Prostate gland (tissue), 2 donors: ENCODE measurements at regions not wholly inside any gene's neighbourhood (a gene's known extent, or its start where the extent isn't known, plus 50 kb on each side); places are given as distances from the start of the nearest gene placed in this dataset.
"Not testable (repeated sequence)": the region's sequence is repeated elsewhere in the genome, so short reads cannot be mapped to it uniquely, and the experiment has no call there.

ENCODE experiments used
- POLR2A ChIP-seq: fragments of 450-650 bp; IDR thresholded peaks from one replicate; pipeline ENCODE4 v1.6.1; 2016; ENCODE audit warnings: antibody characterized with exemption, mild to moderate bottlenecking
- TF ChIP-seq, protein P1 (sequence below), 4 experiments: fragments of 200-600 bp in 2 of 4; fragments of 450-650 bp in 2 of 4; sonication (generic) in 2 of 4; IDR thresholded peaks; 1 replicate in 3 of 4; 2 replicates in 1 of 4; pipeline ENCODE4 v1.5.1; 2016 to 2019; ENCODE audit warnings: antibody characterized with exemption in 4 of 4, mild to moderate bottlenecking in 2 of 4, moderate library complexity in 2 of 4

DNA sequence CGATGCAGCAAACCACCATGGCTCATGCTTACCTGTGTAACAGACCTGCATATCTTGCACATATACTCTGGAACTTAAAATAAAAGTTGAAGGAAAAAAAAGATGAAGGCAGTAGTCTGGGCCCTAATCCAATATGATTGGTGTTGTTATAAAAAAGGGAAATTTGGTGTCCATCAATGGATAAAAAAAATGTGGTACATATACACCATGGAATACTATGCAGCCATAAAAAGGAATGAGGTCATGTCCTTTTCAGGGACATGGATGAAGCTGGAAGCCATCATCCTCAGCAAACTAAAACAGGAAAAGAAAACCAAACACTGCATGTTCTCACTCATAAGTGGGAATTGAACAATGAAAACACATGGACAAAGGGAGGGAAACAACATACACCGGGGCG lies 74.1 kb upstream of the GPR101 start:
- TF ChIP-seq POLR2A, result not testable (repeated sequence)
- TF ChIP-seq, protein P1, sequence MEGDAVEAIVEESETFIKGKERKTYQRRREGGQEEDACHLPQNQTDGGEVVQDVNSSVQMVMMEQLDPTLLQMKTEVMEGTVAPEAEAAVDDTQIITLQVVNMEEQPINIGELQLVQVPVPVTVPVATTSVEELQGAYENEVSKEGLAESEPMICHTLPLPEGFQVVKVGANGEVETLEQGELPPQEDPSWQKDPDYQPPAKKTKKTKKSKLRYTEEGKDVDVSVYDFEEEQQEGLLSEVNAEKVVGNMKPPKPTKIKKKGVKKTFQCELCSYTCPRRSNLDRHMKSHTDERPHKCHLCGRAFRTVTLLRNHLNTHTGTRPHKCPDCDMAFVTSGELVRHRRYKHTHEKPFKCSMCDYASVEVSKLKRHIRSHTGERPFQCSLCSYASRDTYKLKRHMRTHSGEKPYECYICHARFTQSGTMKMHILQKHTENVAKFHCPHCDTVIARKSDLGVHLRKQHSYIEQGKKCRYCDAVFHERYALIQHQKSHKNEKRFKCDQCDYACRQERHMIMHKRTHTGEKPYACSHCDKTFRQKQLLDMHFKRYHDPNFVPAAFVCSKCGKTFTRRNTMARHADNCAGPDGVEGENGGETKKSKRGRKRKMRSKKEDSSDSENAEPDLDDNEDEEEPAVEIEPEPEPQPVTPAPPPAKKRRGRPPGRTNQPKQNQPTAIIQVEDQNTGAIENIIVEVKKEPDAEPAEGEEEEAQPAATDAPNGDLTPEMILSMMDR (IDR thresholded peaks at IDR 0.05), result not testable (repeated sequence)
